Neural cell (in vitro differentiated cells): ENCODE measurements at regions not wholly inside any gene's neighbourhood (a gene's known extent, or its start where the extent isn't known, plus 50 kb on each side); places are given as distances from the start of the nearest gene placed in this dataset.

Experiments used
- CTCF ChIP-seq: fragments of 450-650 bp; IDR thresholded peaks from 2 replicates; pipeline ENCODE4 v1.5.1; 2014; ENCODE audit warnings: antibody characterized with exemption, mild to moderate bottlenecking, moderate library complexity; ENCODE audit not compliant: poor library complexity, severe bottlenecking
- MXI1 ChIP-seq: fragments of 450-650 bp; conservative IDR thresholded peaks from 2 replicates; pipeline ENCODE4 v1.6.1; 2014; ENCODE audit warnings: antibody characterized with exemption, mild to moderate bottlenecking; ENCODE audit not compliant: poor library complexity, severe bottlenecking
- POLR2AphosphoS5 ChIP-seq: IDR thresholded peaks from 2 replicates; pipeline ENCODE4 v1.6.1; 2012
- RAD21 ChIP-seq: fragments of 450-650 bp; conservative IDR thresholded peaks from 2 replicates; pipeline ENCODE4 v1.6.1; 2014; ENCODE audit warnings: antibody characterized with exemption, mild to moderate bottlenecking, moderate library complexity
- REST ChIP-seq: IDR thresholded peaks from 2 replicates; pipeline ENCODE4 v1.6.1; 2012; ENCODE audit warnings: borderline replicate concordance

GRCh38 chr10:20712774-20713173, 184.3 kb downstream of the NEBL start:
- no peak for TF ChIP-seq CTCF
- no peak for TF ChIP-seq RAD21
- no peak for TF ChIP-seq MXI1
- no peak for TF ChIP-seq POLR2AphosphoS5
- TF ChIP-seq REST = no peak
